Activated CD4-positive, CD25-positive, alpha-beta regulatory T cell treated with anti-CD3 and anti-CD28 coated beads, Interleukin-2, amount 50 U/mL, for 24 hours (primary cell): ENCODE measurements at regions not wholly inside any gene's neighbourhood (a gene's known extent, or its start where the extent isn't known, plus 50 kb on each side); places are given as distances from the start of the nearest gene placed in this dataset.

Experiments used
- ATAC-seq, 2 donors: fragments of 150-1000 bp; cut with Tn5 transposase; one replicate each; pipeline ENCODE4 v1.10.0; 2021; ENCODE audit warnings: mild to moderate bottlenecking in 1 of 2, moderate library complexity in 1 of 2

- no peak for ATAC-seq
These were observed 55.7 kb downstream of the TIGD2 start for GRCh38 chr4:89166971-89167475.

GRCh38 chr4:89171176-89171805 is 60.0 kb downstream of the TIGD2 start:
- ATAC-seq: no peak

GRCh38 chr4:89172865-89173264 is 61.5 kb downstream of the TIGD2 start:
- no peak for ATAC-seq

GRCh38 chr4:89173336-89174090 is 62.2 kb downstream of the TIGD2 start:
- ATAC-seq: no peak

- ATAC-seq: no peak
These were observed 63.5 kb downstream of the TIGD2 start for GRCh38 chr4:89174784-89175183.

GRCh38 chr4:89175611-89176010 is 64.3 kb downstream of the TIGD2 start:
- ATAC-seq: no peak

GRCh38 chr4:89177807-89178206 is 66.5 kb downstream of the TIGD2 start:
- ATAC-seq: peak in 1 of 2 donors; percentile 20

GRCh38 chr4:89184407-89184806 is 73.1 kb downstream of the TIGD2 start:
- no peak for ATAC-seq
